A549 (cell line): ENCODE measurements at regions not wholly inside any gene's neighbourhood (a gene's known extent, or its start where the extent isn't known, plus 50 kb on each side); places are given as distances from the start of the nearest gene placed in this dataset.

ENCODE experiments used
- ATAC-seq, 2 experiments: fragments of 200-7000 bp in 1 of 2; fragments of >200 bp in 1 of 2; cut with Nextera tagmentation in 1 of 2; cut with Tn5 transposase in 1 of 2; 3 replicates each; pipeline versions ENCODE4 v1.8.0 to v1.9.1; 2018 to 2020; ENCODE audit warnings: mild to moderate bottlenecking in 1 of 2, moderate library complexity in 1 of 2
- CTCF ChIA-PET: fragments of 300-600 bp; sonication (Branson Sonifier 250); formaldehyde crosslinking; extraction: SDS; loops from one replicate; lab custom pipeline; 2021; ENCODE audit warnings: antibody characterized with exemption, inconsistent platforms; lab: Yijun Ruan, JAX
- POLR2A ChIA-PET: fragments of 350-600 bp; formaldehyde crosslinking; extraction: SDS; loops from one replicate; lab custom pipeline; 2021; ENCODE audit warnings: antibody characterized with exemption, inconsistent platforms; lab: Yijun Ruan, JAX
- DNase-seq, 2 experiments: peaks; one replicate each; pipeline versions ENCODE4 v3.0.0 to v3.0.0-alpha.2; 2011 to 2016; ENCODE audit warnings: low read depth in 1 of 2, low spot score in 1 of 2
- FAIRE-seq: peaks from 2 replicates; lab custom pipeline; 2011; peaks lifted over from hg19 to GRCh38; lab: Jason Lieb, UNC
- H3K27ac ChIP-seq, 2 experiments: fragments of >200 bp; sonication (Bioruptor Twin); formaldehyde crosslinking; 3 replicates each; pipeline ENCODE4 v1.5.1; 2016 to 2017
- H3K4me1 ChIP-seq: fragments of >200 bp; sonication (Bioruptor Twin); formaldehyde crosslinking; 3 replicates; pipeline ENCODE4 v1.6.1; 2016
- H3K4me2 ChIP-seq: fragments of >200 bp; sonication (Bioruptor Twin); formaldehyde crosslinking; 3 replicates; pipeline ENCODE4 v1.6.1; 2016
- H3K4me3 ChIP-seq: fragments of >200 bp; sonication (Bioruptor Twin); formaldehyde crosslinking; 3 replicates; pipeline ENCODE4 v1.5.1; 2016
- H3K9me3 ChIP-seq: fragments of >200 bp; sonication (Bioruptor Twin); formaldehyde crosslinking; 3 replicates; pipeline ENCODE4 v1.6.1; 2016
- CHD4 ChIP-seq: fragments of 200-600 bp; sonication (generic); IDR thresholded peaks from 2 replicates; pipeline ENCODE4 v1.6.1; 2016; ENCODE audit warnings: antibody characterized with exemption, mild to moderate bottlenecking, borderline replicate concordance
- FOSB ChIP-seq: fragments of 250-450 bp; sonication (Bioruptor Pico); IDR thresholded peaks from 2 replicates; pipeline ENCODE4 v1.5.0; 2020; ENCODE audit warnings: mild to moderate bottlenecking, moderate library complexity
- HEYL ChIP-seq: fragments of 250-450 bp; sonication (Bioruptor Pico); IDR thresholded peaks from 2 replicates; pipeline ENCODE4 v1.8.0; 2021; ENCODE audit warnings: mild to moderate bottlenecking, moderate library complexity
- HOXA7 ChIP-seq: fragments of 250-450 bp; sonication (Bioruptor Pico); IDR thresholded peaks from 2 replicates; pipeline ENCODE4 v1.5.0; 2020; ENCODE audit warnings: mild to moderate bottlenecking, moderate library complexity
- JUN ChIP-seq, 2 experiments: fragments of >200 bp; sonication (Bioruptor Twin); formaldehyde crosslinking; IDR thresholded peaks; 2 replicates in 1 of 2; 3 replicates in 1 of 2; pipeline ENCODE4 v1.6.1; 2016 to 2017
- MAFK ChIP-seq: fragments of 450-650 bp; IDR thresholded peaks from 2 replicates; pipeline ENCODE4 v1.6.1; 2014; ENCODE audit not compliant: partially characterized antibody
- NPAS2 ChIP-seq: fragments of 250-450 bp; sonication (Bioruptor Pico); IDR thresholded peaks from 2 replicates; pipeline ENCODE4 v1.8.0; 2022; ENCODE audit warnings: mild to moderate bottlenecking, moderate library complexity, borderline replicate concordance
- NR3C1 ChIP-seq: fragments of >200 bp; sonication (Bioruptor Twin); formaldehyde crosslinking; IDR thresholded peaks from 3 replicates; pipeline ENCODE4 v1.6.1; 2017
- POLR2A ChIP-seq: IDR thresholded peaks from 2 replicates; pipeline ENCODE4 v1.6.1; 2012; ENCODE audit warnings: mild to moderate bottlenecking, low read length
- ZC3H11A ChIP-seq: fragments of 450-650 bp; IDR thresholded peaks from 2 replicates; pipeline ENCODE4 v1.6.1; 2014; ENCODE audit warnings: antibody characterized with exemption, mild to moderate bottlenecking
- ZFP36 ChIP-seq: fragments of 450-650 bp; IDR thresholded peaks from 2 replicates; pipeline ENCODE4 v1.6.1; 2014; ENCODE audit warnings: borderline replicate concordance; ENCODE audit not compliant: partially characterized antibody
- ZNF302 ChIP-seq: fragments of 250-450 bp; sonication (Bioruptor Pico); IDR thresholded peaks from 2 replicates; pipeline ENCODE4 v1.9.0; 2021; ENCODE audit warnings: inconsistent platforms, mild to moderate bottlenecking, moderate library complexity
- WGBS: methylation state at CpG from one replicate; pipeline ENCODE4 v1.1.6; 2017; ENCODE audit errors: missing lambda C conversion rate; 5-methylcytosine and 5-hydroxymethylcytosine counted together
- TF ChIP-seq, protein P1 (sequence below): fragments of >200 bp; sonication (Bioruptor Twin); formaldehyde crosslinking; IDR thresholded peaks from 3 replicates; pipeline ENCODE4 v1.6.1; 2016
- TF ChIP-seq, protein P2 (sequence below): IDR thresholded peaks from 2 replicates; pipeline ENCODE4 v1.6.1; 2012; ENCODE audit warnings: low read depth, borderline replicate concordance
- TF ChIP-seq, protein P3 (sequence below): fragments of 200-600 bp; sonication (generic); IDR thresholded peaks from 2 replicates; pipeline ENCODE4 v1.6.1; 2016; ENCODE audit warnings: antibody characterized with exemption, mild to moderate bottlenecking, moderate library complexity

DNA sequence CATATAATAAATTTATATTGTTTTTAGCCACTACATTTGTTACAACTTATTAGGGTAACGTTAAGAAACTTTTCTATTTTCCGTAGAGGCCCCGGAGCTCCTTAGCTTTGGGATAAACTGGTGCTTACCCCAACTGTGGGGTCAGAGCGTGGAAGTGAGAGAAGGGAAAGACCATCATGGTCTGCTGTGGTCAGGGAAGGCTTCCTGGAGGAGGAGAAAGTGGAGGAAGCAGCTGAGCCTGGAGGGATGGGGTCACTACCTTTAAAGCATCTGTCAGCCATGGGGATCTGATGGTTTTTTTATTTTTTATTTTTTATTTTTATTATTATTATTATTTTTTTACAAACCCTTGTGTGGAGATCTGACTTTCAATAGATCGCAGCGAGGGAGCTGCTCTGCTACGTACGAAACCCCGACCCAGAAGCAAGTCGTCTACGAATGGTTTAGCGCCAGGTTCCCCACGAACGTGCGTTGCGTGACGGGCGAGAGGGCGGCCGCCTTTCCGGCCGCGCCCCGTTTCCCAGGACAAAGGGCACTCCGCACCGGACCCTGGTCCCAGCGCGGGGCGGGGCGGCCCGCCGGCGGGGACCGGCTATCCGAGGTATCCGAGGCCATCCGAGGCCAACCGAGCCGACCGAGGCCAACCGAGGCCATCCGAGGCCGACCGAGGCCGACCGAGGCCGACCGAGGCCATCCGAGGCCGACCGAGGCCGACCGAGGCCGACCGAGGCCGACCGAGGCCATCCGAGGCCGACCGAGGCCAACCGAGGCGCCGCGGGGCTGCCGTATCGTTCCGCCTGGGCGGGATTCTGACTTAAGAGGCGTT, 1101.2 kb upstream of the TMEM132C start:
- Histone ChIP-seq H3K27ac (peak overlapping the region; percentile 76 to 89), H3K4me2 (peak overlapping the region; percentile 65), H3K4me3 (peak overlapping the region; percentile 47), H3K9me3 (no peaks in the 10 kb centered on the region), H3K4me1 (peaks cover 7% of the 10 kb centered on the region; the same call in 2 of the 3 replicates)
- DNase-seq = peak; percentile 82 to 93
- POLR2A ChIA-PET = interaction anchor here (0.6 kb wide), 1 partner anchor 1666 kb away, joined by 4 read pairs; no protein-coding TSS in a partner anchor
- TF ChIP-seq ZC3H11A (0 out of 2 replicates have a peak, but pooled peaks have one; percentile 9), CHD4 (no peak), HOXA7 (CRISPR knock-in tag) (no peak), HEYL (CRISPR knock-in tag) (no peak), POLR2A (peak; percentile 55), NR3C1 (no peak), FOSB (CRISPR knock-in tag) (0 out of 2 replicates have a peak, but pooled peaks have one; percentile 37), JUN (IDR thresholded peaks at IDR 0.05) (peak in 1 of 2 experiments; percentile 43; a peak in 1 of 5 replicates), ZFP36 (peak; percentile 98), NPAS2 (no peak)
- TF ChIP-seq, protein P1, sequence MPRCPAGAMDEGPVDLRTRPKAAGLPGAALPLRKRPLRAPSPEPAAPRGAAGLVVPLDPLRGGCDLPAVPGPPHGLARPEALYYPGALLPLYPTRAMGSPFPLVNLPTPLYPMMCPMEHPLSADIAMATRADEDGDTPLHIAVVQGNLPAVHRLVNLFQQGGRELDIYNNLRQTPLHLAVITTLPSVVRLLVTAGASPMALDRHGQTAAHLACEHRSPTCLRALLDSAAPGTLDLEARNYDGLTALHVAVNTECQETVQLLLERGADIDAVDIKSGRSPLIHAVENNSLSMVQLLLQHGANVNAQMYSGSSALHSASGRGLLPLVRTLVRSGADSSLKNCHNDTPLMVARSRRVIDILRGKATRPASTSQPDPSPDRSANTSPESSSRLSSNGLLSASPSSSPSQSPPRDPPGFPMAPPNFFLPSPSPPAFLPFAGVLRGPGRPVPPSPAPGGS = no peak
- TF ChIP-seq, protein P2, sequence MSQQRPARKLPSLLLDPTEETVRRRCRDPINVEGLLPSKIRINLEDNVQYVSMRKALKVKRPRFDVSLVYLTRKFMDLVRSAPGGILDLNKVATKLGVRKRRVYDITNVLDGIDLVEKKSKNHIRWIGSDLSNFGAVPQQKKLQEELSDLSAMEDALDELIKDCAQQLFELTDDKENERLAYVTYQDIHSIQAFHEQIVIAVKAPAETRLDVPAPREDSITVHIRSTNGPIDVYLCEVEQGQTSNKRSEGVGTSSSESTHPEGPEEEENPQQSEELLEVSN = peak; percentile 72; the same call in 1 of the 2 replicates
- no peak for FAIRE-seq
- 17% methylated on average over 22 of the region's 69 CpGs for WGBS
- peak; percentile 99 to 100 for ATAC-seq
- CTCF ChIA-PET = interaction anchor here (0.6 to 1.2 kb wide), 4 partner anchors 13 to 1982 kb away, joined by 3 to 6 read pairs (median 3); no protein-coding TSS in a partner anchor

DNA sequence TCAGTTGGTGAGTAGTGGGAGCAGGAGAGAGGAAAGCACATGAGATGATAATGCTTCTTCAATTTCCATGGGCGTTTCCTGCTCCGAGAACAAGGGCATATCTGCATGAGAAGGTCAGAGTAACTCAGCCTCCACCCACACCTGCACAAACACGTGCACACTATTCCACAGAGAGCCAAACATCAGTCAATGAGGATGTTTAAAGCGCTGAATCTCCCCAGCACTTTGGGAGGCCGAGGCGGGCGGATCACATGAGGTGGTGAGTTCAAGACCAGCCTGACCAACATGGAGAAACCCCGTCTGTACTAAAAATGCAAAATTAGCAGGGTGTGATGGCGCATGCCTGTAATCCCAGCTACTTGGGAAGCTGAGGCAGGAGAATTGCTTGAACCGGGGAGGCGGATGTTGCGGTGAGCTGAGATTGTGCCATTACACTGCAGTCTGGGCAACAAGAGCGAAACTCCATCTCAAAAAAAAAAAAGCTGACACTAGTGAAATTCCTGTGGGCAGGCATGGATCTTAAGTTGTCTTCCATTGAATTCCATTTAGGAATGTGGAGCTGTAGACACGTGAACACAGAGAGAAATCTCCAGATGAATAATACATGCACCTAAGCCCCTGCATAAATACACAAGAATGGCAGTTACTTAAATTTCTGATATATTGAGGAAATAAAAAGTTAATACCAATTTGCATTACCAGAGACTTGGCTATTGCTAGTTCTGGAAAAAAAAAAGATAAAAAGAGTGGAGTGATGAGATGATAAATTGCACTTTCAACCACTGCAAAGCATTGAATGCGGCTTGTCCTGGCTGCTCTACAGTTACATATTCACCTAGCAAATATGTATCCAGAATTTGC, 1097.4 kb upstream of the TMEM132C start:
- H3K9me3 ChIP-seq = no peaks in the 10 kb centered on the region
- ChIA-PET CTCF (no interaction called here), POLR2A (no interaction called here)
- no peak overlapping the region for H3K4me3 ChIP-seq
- 68% methylated on average over 15 of the region's 15 CpGs for WGBS
- TF ChIP-seq ZNF302 (CRISPR knock-in tag) (no peak), MAFK (peak; percentile 62)
- TF ChIP-seq, protein P3, sequence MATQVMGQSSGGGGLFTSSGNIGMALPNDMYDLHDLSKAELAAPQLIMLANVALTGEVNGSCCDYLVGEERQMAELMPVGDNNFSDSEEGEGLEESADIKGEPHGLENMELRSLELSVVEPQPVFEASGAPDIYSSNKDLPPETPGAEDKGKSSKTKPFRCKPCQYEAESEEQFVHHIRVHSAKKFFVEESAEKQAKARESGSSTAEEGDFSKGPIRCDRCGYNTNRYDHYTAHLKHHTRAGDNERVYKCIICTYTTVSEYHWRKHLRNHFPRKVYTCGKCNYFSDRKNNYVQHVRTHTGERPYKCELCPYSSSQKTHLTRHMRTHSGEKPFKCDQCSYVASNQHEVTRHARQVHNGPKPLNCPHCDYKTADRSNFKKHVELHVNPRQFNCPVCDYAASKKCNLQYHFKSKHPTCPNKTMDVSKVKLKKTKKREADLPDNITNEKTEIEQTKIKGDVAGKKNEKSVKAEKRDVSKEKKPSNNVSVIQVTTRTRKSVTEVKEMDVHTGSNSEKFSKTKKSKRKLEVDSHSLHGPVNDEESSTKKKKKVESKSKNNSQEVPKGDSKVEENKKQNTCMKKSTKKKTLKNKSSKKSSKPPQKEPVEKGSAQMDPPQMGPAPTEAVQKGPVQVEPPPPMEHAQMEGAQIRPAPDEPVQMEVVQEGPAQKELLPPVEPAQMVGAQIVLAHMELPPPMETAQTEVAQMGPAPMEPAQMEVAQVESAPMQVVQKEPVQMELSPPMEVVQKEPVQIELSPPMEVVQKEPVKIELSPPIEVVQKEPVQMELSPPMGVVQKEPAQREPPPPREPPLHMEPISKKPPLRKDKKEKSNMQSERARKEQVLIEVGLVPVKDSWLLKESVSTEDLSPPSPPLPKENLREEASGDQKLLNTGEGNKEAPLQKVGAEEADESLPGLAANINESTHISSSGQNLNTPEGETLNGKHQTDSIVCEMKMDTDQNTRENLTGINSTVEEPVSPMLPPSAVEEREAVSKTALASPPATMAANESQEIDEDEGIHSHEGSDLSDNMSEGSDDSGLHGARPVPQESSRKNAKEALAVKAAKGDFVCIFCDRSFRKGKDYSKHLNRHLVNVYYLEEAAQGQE = no peak
- ATAC-seq (no peak), DNase-seq (no peak), FAIRE-seq (no peak)
- H3K27ac ChIP-seq = no peak overlapping the region
- no peaks in the 10 kb centered on the region for H3K4me1 ChIP-seq
- no peak overlapping the region for H3K4me2 ChIP-seq
